ENCODE measurements at regions not wholly inside any gene's neighbourhood (a gene's known extent, or its start where the extent isn't known, plus 50 kb on each side); places are given as distances from the start of the nearest gene placed in this dataset.
"Not testable (repeated sequence)": the region's sequence is repeated elsewhere in the genome, so short reads cannot be mapped to it uniquely, and the experiment has no call there.

DNA sequence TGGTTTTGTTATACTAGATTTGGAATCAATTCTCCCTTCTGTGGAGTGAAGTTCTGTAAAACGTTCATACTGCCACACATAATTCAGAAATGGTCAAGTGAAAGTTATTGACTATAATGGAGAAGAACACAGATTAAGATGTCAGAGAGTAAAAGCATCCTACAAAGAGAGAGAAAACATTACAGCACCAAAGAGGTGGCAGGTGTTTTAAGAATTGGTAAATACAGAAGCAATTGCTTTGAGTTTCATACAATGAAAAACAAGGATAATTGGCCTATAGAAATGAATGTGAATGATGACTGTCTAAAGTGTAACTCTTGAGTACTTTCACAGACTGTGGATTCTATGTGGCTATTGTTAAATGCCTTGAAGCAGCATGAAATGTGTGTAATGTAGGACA, 435.6 kb upstream of the SMIM31 start:
- DNase-seq (ENCODE audit: low spot score): no peak

DNA sequence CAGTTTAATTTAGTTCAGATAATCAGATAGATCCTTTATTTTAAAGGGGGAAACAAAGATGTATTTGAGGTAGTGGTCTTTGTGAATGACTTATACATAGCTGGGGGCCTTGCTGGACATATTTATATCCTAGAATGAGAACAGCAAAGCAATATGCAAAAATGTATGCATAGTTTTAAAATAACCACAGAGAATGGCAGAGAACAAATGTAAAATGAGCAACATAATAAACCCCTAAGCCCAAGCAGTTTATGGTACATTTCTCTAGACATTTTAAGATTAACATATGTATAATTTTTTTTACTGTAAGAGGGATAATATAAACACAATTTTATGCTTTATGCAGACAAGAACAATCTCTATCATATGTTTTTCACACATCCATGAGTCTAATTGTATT, 434.2 kb upstream of the SMIM31 start:
- no peak for DNase-seq (ENCODE audit: low spot score)

DNA sequence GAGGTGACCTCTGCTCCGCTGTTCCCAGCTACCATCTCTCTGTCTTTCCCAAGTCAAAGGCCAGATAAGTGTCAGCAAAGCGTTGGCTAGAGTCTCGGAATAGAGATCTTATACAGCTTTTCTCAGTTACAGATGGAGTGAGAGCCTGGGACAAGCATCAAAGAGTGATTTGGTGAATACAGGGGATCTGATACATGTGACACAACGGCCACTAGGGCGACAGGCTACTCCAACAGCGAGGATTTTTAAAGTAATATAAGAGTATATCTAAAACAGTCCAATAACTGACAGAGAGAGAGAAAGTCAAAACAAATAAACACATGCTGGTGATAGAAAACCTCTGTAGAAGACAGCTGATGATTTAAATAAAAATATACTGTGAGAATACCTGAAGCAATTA, 433.1 kb upstream of the SMIM31 start:
- DNase-seq (ENCODE audit: low spot score): no peak

DNA sequence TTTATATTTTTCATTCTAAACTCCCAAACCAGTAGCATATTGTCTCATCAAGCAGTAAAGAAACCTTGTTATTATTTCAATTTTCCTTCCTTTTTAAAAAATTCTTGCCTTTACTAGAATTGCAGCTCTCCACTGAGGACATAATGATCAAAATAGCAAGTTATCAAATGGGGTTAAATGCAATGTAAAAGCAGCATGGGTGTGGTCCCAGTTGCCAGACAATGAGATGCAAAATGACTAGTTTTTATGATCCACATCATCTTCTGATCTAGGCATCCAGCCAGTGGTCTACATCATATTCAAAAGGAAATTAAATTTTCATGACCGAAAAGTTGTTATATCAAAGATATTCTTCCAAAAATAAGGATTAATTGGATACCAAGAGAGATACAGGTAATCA, 427.9 kb upstream of the SMIM31 start:
- DNase-seq (ENCODE audit: low spot score): no peak

DNA sequence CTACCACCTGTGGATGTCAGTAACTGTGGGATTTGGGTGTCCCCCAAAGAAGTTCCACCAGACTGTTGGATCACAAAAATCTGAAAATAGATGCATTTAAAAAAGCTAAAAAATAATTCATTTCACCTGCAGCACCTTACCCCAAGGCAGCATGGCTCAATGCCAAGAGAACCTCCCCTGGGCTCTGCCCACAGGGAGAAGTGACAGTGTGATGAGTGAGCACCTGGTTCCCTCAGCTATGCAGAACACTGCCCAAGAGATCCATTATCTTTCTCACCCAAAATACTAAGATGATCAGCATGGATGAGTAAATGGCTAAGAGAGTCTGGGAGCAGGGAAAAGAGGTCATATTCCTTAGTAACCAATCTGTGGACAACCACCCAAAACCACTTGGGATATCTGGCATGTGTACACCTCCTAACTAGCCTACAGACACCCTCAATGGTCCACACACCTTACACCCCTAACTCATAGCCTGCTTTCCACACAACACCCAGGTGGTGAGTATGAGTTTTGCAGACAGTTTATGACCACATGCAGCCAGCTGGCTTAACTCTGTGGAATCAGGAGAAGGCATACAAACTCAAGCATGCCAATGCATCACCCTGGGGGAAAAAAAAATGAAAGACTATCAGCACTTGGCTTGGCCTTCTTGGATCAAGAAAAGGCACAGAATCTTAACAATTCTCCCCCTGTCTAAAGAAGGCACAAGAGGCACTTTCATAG, 416.5 kb upstream of the SMIM31 start:
- DNase-seq (ENCODE audit: low spot score): no peak

DNA sequence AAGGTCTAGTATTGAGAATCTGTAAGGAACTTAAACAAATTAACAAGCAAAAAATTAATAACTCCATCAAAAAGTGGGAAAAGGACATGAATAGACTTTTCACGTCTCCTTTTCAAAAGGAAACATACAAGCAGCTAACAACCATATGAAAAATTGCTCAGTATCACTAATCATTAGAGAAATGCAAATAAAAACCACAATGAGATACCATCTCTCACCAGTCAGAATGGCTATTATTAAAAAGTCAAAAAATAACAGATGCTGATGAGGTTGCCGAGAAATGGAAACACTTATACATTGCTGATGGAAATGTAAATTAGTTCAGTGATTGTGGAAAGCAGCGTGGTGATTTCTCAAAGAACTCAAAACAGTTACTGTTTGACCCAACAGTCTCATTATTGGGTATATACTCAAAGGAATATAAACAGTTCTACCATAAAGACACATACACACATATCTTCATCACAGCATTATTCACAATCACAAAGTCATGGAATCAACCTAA, 410.4 kb upstream of the SMIM31 start:
- DNase-seq (ENCODE audit: low spot score): no peak

DNA sequence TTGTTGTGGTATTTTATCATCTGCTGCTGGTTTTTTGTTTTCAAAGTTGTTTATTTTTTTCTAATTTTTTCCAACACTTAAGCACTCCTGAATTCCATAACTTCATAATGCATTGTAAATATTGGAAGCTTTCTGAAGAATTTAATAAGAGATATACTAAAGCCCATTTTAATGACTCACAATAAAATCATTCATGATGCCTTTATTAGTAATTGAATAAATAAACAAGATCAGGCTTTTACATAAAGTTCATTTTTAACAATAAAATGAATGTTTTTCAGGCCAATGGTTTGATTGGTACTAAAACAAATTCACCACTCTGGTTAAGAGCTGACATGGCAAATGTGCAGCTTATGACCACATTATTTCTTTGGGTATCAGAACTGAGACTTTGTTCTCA, 408.2 kb upstream of the SMIM31 start:
- DNase-seq (ENCODE audit: low spot score): no peak

DNA sequence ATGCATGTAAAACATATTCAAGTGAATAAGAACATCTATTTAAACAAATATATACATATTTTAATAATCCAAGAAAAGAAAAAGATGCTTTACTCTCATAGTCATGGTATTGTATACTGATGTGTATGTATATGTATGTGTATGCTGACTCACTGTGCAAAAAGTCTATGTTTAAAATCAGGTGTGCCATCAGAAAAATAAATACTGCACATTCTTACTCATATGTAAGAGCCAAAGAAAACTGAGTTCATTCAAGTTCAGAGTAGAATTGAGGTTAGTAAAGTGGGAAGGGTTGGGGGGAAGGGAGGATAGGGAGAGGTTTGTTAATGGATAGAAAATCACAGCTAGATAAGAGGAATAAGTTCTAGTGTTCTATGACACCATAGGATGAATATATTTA, 403.9 kb upstream of the SMIM31 start:
- DNase-seq (ENCODE audit: low spot score): no peak

DNA sequence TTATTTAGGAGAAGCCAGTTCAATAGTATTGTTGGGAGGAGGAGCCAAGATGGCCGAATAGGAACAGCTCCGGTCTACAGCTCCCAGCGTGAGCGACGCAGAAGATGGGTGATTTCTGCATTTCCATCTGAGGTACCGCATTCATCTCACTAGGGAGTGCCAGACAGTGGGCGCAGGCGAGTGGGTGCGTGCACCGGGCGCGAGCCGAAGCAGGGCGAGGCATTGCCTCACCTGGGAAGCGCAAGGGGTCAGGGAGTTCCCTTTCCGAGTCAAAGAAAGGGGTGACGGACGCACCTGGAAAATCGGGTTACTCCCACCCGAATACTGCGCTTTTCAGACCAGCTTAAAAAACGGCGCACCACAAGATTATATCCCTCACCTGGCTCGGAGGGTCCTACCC, 403.2 kb upstream of the SMIM31 start:
- not testable (repeated sequence) for DNase-seq (ENCODE audit: low spot score)

DNA sequence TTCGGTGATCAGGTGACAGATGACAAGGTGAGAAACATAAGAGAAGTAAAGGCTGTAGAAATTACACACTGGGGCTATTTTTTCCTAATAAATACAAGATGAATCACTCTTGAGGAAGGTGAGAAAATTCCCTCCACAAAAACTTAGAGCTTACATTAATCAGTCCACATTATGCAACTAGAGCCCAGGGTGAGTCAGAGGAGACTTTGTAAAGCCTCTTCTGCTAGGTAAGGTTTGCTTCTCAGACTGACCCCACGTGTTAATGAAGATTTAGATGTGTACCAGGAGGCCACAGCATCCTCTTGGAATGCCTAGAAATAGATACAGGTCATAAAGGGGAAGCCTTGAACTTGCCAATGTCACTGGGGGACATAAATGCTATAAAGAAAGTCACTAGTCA, 396.0 kb upstream of the SMIM31 start:
- DNase-seq (ENCODE audit: low spot score): no peak

DNA sequence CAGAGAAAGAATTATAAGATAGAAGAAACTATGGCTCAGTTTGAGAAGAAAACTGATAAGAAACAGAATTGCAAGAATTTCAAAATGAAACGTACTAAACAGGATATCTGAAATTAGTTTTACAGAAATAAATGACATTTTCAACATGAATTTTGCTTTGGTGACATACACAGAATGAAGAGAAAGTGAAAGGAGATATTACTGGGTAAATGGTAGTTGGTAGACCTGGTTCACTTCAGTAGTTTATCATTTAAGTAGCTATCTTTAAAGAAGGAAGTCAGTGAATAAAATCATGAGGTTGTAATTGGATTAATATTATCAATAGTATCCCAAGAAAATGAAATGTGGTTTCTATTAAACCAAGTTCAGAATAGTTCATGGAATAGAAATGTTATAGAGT, 395.5 kb upstream of the SMIM31 start:
- no peak for DNase-seq (ENCODE audit: low spot score)

DNA sequence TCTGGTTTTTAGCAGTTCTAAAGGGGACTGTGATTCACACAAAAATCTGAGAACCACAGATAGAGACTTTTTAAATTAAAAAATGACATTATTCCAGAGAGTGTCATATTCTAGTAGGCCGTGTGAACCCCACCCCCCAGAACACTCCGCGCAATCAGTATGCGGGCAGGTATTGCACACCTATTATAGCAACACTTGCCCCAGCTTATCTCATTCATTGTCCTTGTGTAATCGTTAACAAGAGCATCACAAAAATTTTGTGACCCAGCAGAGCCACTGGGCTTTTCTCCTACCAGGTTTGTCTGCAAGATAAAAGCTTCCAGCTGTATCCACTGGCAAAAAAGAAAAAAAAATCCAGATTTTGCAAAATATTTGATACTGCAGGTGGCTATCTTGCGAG, 394.1 kb upstream of the SMIM31 start:
- no peak for DNase-seq (ENCODE audit: low spot score)

DNA sequence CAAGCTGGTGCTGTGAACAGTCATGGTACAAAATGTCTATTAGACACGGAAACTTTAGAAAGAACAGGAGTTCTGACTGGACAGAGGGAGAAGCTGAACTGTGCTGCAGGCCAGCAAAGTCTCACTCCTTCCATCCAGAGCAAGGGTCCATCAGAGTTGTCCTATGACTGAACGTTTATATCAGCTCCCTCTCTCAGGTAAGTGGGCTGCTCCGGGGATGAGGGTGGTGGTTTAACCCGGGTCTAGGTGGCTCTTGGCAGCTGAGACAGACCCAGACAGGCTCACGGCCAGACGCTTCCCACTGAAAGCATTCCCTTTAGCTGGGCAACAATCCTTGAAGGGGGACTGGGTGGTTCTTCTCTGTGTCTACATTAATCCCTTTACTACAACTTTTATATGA, 385.0 kb upstream of the SMIM31 start:
- DNase-seq (ENCODE audit: low spot score): no peak

DNA sequence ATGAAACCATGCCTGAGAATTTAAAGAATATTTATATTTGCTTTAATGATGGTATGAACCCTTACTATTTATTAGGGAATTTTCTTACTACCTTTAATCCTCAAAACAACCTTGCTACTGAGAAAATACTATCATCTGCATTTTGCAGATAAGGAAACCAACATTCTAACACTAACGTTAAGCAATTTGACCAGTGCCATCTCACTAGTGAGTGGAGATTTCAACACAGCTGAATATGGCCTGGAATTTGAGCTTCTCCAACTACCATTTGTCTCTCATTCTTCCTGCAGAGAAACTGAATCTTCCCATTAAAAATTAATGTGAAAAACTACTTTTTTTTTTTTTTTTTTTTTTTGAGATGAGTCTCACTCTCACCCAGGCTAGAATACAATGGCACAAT, 380.9 kb upstream of the SMIM31 start:
- DNase-seq (ENCODE audit: low spot score): no peak

DNA sequence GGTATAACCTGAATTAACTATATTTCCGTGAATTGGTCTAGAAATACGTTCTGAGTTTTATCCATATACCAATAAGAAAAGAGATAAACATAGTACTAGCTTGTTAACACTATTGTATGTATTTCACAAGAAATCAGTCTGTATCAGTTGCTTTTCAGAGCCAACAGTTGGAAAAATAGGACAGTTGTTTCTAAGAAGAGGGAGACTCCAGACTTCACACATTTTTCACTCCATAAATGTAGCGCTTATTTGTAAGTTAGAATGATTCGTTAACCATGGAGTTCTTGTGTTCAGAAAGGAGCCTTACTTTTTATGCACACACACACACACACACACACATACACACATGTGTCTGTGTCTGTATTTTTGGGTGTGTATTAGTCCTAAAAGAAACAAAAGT, 376.7 kb upstream of the SMIM31 start:
- DNase-seq (ENCODE audit: low spot score): no peak

DNA sequence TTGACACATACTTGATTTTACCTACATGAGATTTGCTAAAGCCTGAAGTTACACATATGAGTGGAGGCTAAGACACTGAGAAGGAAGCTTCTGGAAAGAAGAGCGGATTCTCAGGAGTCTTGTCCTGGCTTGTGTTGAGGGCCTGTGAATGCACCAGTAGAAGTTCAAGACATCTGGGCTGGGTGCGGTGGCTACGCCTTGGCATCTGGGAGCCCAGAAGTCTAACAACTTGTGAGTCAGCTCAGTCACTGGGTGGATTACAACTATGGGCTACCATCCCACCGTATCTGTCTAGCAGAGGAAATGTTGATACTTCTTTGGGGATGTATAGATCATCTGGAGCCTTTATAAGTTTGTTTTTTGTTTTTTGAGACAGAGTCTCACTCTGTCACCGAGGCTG, 375.6 kb upstream of the SMIM31 start:
- DNase-seq (ENCODE audit: low spot score): no peak

DNA sequence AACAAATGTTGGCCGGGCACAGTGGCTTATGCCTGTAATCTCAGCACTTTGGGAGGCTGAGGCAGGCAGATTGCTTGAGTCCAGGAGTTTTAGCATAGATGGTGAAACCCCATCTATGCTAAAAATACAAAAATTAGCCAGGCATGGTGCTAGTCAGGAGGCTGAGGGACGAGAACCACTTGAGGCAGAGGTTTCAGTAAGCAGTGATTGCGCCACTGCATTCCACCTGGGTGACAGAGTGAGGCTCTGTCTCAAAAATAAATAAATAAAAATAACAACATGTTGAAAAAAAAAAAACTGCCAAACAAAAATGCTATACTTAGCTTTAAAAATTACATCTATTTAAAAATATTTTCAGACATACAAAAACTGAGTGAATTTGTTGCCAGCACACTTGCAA, 374.2 kb upstream of the SMIM31 start:
- no peak for DNase-seq (ENCODE audit: low spot score)

DNA sequence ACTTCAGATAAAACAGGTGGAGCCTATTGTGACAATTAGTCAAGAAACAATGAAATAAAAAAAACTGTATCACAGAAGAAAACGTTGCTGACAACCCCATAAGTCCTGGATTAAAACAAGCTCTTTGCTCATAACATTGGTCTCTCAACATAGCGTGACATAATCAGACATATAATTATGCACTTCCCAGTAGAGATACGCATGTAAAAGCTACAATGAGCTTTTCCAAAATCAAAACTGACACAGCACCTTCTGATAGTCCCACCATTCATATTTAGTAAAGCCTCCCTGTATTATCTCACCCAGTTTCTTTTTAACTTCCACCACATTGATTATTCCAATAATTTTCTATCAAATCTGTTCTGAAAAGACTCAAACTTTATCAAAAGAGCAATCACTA, 372.1 kb upstream of the SMIM31 start:
- no peak for DNase-seq (ENCODE audit: low spot score)

DNA sequence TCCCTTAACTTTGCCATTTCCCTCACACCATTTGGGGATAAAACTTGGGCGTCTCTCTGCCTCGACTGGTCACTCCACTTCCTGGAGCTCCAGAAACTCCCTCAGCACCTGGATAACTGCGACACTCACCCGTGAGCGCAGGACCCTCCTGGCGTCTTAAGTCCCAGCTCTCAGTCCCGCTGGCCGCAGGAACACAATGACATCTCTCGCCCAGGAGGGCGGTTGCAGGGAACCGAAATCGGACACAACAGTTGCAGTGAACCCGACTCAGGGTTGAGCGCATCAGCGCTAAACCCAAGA, 370.9 kb upstream of the SMIM31 start:
- no peak for DNase-seq (ENCODE audit: low spot score)

DNA sequence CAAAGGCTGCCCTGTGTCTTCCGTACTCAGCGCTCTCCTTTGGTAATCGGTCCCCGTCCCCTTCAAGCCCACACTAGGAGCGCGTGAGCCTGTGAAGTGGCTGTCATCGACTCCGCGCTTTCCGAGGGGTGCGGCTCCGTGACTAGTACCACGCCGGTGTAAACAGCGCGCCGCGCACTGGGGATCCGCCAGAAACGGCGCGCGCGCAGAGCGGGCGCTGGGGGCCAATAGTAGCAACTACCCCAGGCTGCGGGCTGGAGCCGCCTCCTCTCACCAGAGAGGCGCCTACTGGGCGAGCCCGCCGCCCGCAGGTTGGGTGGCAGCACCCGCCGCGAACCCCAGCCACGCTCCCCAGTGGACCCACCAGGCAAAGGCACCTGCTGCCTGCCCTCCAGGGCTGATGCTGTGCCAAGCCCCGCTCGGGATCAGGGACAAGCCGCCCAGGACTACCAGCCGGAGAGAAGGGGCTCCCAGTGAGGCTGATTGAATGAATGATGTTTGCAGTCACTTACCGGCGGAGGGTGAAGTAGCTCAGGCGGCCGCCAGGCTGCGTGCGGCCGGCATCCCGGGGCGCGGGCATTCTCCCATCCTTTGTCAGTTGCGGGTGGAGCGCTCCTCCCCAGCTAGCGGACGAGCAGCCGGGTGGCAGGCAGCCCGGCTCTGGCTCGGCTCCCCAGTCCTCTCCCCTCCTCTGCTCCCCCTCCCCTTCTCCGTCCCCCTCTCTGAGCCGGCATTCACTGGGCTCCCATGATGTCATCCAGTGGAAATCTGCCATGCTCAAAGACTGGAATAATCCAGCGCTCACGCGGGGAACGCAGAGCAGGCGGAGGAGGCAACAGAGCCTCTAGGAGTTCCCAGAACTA, 370.3 kb upstream of the SMIM31 start:
- DNase-seq (ENCODE audit: low spot score): no peak

DNA sequence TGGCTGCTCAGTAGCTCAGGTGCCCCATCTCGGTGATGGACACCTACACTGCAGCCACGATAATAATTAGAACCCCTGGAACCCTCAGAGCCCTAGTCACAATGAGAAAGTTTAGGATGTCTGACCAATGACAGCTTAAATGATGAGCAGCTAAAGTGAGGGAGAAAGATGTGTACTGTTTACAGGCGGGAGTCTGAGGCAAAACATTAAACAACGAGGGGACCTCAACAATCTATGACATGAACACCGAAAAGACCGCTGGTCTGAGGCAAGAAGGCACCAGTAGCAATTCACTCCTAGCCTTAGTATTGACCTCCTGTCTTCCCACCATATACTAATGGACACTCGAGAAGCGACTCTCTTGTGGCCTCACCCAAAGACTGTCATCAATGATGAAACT, 369.5 kb upstream of the SMIM31 start:
- DNase-seq (ENCODE audit: low spot score): no peak

DNA sequence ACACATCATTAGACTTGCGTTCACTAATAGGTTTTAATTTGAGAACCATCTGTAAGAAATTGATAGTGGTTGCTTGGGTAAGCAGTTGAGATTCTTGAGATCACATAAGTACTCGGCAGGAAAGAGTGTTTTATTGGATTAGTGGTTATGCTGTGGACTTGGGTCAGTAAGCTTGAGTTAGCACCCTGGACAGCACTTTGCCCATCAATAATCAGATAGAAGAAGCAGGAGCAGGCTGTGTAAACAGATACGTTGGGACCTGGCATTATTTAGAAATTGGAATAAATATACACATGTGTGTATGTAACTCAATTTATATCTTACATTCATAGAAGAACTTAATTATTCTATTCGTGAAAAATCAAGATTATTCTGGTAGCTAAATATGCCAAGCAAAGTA, 357.5 kb upstream of the SMIM31 start:
- no peak for DNase-seq (ENCODE audit: low spot score)

DNA sequence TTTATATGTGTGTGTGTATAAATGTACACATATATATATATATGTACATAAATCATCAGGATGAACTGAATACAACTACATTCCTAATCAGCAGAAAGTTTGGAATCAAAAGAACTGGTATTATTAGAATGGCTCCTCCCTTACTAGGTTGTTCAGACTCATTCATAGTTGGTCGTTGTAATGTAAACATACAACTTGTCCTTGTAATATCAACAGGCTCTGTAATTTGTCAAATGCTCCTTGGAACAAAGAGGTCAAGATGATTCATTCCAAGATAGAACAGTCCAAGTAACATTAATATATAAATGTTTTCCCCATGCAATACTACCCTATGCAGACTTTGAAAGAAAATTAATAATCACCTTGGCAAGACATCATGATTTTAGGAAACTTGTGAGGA, 351.4 kb upstream of the SMIM31 start:
- DNase-seq (ENCODE audit: low spot score): no peak

DNA sequence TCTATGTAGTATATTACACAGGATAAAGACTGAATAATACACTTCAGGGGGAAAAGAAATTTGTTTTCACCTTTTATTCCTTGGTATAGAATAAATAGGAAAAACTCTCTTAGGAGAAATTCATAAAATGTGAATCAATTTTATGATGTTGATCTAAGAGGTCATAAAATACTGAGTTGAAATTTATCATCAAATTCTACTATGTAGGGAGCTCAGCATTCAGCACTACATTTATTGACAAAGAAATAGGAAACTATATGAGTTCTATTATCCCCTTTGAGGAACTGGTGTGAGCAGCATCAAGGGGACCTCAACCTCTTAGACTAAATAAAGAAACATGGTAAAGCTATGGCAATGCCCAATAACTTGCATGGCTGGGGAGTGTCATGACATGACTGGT, 348.2 kb upstream of the SMIM31 start:
- no peak for DNase-seq (ENCODE audit: low spot score)

All from AG08395 (cell line).